Stimulated activated CD8-positive, alpha-beta memory T cell treated with anti-CD3 and anti-CD28 coated beads, Interleukin-4, amount 100 ng/mL, for 24 hours (primary cell): ENCODE measurements at regions not wholly inside any gene's neighbourhood (a gene's known extent, or its start where the extent isn't known, plus 50 kb on each side); places are given as distances from the start of the nearest gene placed in this dataset.

Experiments used
- DNase-seq: peaks from one replicate; pipeline ENCODE4 v3.0.0-alpha.2; 2020; ENCODE audit warnings: low read depth

DNA sequence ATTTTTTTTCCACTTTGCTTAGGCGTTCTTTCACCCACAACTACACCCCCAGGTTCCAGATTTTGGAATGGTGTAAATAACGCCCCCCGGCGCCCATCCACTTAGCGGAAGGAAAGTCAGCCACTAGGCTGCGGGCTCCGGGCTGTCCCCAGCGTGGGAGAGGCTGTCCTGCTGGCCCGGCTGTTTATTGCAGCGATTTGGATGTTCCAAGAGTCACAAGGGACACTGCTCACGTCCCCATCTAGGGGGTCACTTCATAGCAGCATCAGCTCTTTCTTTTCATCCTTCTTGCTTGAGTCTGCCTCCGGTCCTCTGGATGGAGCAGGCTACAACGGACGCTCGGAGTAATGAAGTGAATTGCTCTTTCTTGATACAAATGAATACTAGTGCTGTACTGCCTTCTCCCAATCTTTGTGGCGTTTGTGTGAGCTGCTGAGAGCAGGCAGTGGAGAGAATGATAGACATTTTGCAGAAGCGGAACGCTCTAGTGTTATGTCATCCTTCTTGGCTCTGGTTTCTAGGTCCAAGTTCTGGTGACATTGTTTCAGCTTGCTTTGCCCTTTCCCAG, 50.7 kb upstream of the PAIP2B start:
- DNase-seq: no peak

DNA sequence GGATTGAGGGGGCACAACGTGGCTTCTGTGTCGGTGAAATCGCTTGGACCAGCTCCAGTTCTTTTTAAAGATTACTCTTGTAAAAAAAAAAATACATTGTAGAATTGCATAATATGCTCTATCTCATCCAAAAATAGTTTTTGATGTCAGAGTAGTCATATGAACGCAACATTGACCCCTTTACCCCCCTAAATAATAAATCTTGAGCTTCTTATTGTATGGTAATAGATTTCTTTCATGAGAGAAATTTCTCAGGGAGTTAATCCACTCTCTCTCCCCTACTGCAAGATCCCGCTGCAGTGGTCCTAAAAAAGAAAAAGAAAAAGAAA, 50.2 kb upstream of the PAIP2B start:
- no peak for DNase-seq

DNA sequence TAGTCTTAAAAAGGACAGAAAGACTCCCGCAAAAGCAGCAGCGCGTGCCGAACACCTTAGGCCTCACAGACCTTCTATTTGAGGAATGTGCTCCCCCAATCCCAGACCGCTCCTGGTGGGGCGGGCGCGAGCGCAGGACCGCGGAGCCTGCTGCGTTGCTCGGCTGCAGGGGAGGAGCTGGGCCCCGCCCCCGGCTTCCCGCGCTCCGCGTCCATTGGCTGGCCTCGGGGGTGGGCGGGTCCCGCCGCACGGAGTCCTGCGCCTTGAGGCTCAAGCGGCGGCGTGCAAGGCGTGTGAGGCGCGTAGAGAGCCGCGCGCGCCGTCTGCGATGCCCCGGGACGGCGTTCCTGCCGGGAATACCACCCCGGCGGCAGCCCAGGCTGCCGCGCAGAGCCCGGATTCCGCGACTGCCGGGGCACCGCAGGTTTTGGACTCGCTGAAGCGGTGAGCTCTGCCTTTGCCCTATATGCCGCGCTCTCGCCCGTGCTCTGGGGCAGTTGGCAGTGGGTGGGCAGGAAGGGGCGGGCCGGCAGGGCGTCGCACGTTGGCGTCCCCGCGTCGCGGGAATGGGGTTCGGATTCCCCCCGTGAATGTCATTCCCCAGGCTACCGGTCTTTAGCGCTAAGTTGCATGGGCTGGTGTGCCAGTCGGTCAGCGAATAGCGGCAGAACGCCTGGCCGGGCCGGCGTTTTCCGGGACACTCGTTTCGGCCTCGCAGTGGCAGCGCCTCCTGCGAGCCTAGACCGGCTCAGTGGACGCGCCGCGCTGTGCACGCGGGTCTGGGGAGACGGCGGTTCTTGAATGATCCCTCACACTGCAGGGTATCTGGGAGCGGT, 49.6 kb upstream of the PAIP2B start:
- peak; percentile 83 for DNase-seq
